SU-DHL-6 (cell line): ENCODE measurements at regions not wholly inside any gene's neighbourhood (a gene's known extent, or its start where the extent isn't known, plus 50 kb on each side); places are given as distances from the start of the nearest gene placed in this dataset.

Experiments used
- H2AFZ ChIP-seq: fragments of 200-600 bp; sonication (generic); 2 replicates; pipeline ENCODE4 v1.6.1; 2014; ENCODE audit warnings: low read depth, mild to moderate bottlenecking, moderate library complexity, mixed read lengths, antibody characterized with exemption, low read length; ENCODE audit not compliant: severe bottlenecking
- H3F3A ChIP-seq: fragments of 200-600 bp; shearing (Covaris generic); 2 replicates; pipeline ENCODE4 v1.6.0; 2016; ENCODE audit warnings: antibody characterized with exemption, mild to moderate bottlenecking; ENCODE audit not compliant: insufficient read depth
- H3K27ac ChIP-seq: fragments of 200-600 bp; sonication (generic); 2 replicates; pipeline ENCODE4 v1.5.1; 2016; ENCODE audit warnings: low read depth, mild to moderate bottlenecking, low read length, moderate library complexity, mixed read lengths
- H3K27me3 ChIP-seq: fragments of 200-600 bp; sonication (generic), shearing (Covaris generic); 2 replicates; pipeline ENCODE4 v1.6.0; 2014; ENCODE audit warnings: mild to moderate bottlenecking, low read length
- H3K36me3 ChIP-seq: fragments of 200-600 bp; sonication (generic); 2 replicates; pipeline ENCODE4 v1.6.1; 2014; ENCODE audit warnings: mild to moderate bottlenecking, low read length, mixed read lengths
- H3K4me2 ChIP-seq: fragments of 300-600, 200-600 bp; shearing (Covaris generic), sonication (generic); 2 replicates; pipeline ENCODE4 v1.6.0; 2014; ENCODE audit warnings: low read length, low read depth, mild to moderate bottlenecking; ENCODE audit not compliant: poor library complexity, severe bottlenecking
- H3K4me3 ChIP-seq: fragments of 200-600 bp; sonication (generic); 2 replicates; pipeline ENCODE4 v1.5.1; 2014; ENCODE audit warnings: antibody characterized with exemption, low read length, mild to moderate bottlenecking, mixed read lengths; ENCODE audit not compliant: insufficient read depth, poor library complexity, severe bottlenecking
- H3K79me2 ChIP-seq: fragments of 200-600 bp; sonication (generic); 2 replicates; pipeline ENCODE4 v1.6.1; 2014; ENCODE audit warnings: mild to moderate bottlenecking, low read length, moderate library complexity; ENCODE audit not compliant: insufficient read depth
- H3K9ac ChIP-seq: fragments of 200-600 bp; sonication (generic); 2 replicates; pipeline ENCODE4 v1.7.0; 2014; ENCODE audit warnings: mild to moderate bottlenecking, low read length
- H3K9me2 ChIP-seq: fragments of 200-600 bp; sonication (generic); replicated peaks from 2 replicates; pipeline ENCODE4 v1.6.1; 2014; ENCODE audit warnings: low read length; ENCODE audit not compliant: insufficient read depth
- H3K9me3 ChIP-seq: fragments of 200-600 bp; sonication (generic); 2 replicates; pipeline ENCODE4 v1.6.1; 2014; ENCODE audit warnings: low read length, mixed read lengths; ENCODE audit not compliant: insufficient read depth
- H4K20me1 ChIP-seq: fragments of 200-600 bp; sonication (generic); 2 replicates; pipeline ENCODE4 v1.6.1; 2014; ENCODE audit warnings: low read depth, mild to moderate bottlenecking, antibody characterized with exemption, low read length, moderate library complexity, mixed read lengths
- CTCF ChIP-seq: fragments of 200-600 bp; sonication (generic); IDR thresholded peaks from one replicate; pipeline ENCODE4 v1.5.1; 2017; ENCODE audit warnings: antibody characterized with exemption, mild to moderate bottlenecking, low read length, moderate library complexity; ENCODE audit not compliant: insufficient read depth, poor library complexity, severe bottlenecking
- EZH2phosphoT487 ChIP-seq: fragments of 200-600 bp; sonication (generic), shearing (Covaris generic); conservative IDR thresholded peaks from 2 replicates; pipeline ENCODE4 v1.6.1; 2018; ENCODE audit warnings: mild to moderate bottlenecking, antibody characterized with exemption, low read length, moderate library complexity, mixed read lengths

GRCh38 chr12:16881986-16882570, 276.1 kb upstream of the LMO3 start:
- H3F3A ChIP-seq: no peaks in the 10 kb centered on the region
- TF ChIP-seq CTCF (no peak), EZH2phosphoT487 (no peak)
- H4K20me1 ChIP-seq: no peaks in the 10 kb centered on the region
- H3K36me3 ChIP-seq: no peaks in the 10 kb centered on the region
- H3K9me3 ChIP-seq: no peaks in the 10 kb centered on the region
- H3K79me2 ChIP-seq: no peaks in the 10 kb centered on the region
- no peak overlapping the region for H3K4me2 ChIP-seq
- H2AFZ ChIP-seq: no peak overlapping the region
- no peak overlapping the region for H3K27ac ChIP-seq
- no peak overlapping the region for H3K9ac ChIP-seq
- H3K27me3 ChIP-seq: no peaks in the 10 kb centered on the region
- H3K9me2 ChIP-seq: no peaks in the 10 kb centered on the region
- no peak overlapping the region for H3K4me3 ChIP-seq

GRCh38 chr12:16880864-16881285, 274.9 kb upstream of the LMO3 start:
- TF ChIP-seq EZH2phosphoT487 (no peak), CTCF (no peak)
- Histone ChIP-seq H3K36me3 (no peaks in the 10 kb centered on the region), H3F3A (no peaks in the 10 kb centered on the region), H4K20me1 (no peaks in the 10 kb centered on the region), H3K27ac (no peak overlapping the region), H3K9ac (no peak overlapping the region), H3K9me2 (no peaks in the 10 kb centered on the region), H3K4me3 (no peak overlapping the region), H3K9me3 (no peaks in the 10 kb centered on the region), H2AFZ (no peak overlapping the region), H3K79me2 (no peaks in the 10 kb centered on the region), H3K27me3 (no peaks in the 10 kb centered on the region), H3K4me2 (no peak overlapping the region)

DNA sequence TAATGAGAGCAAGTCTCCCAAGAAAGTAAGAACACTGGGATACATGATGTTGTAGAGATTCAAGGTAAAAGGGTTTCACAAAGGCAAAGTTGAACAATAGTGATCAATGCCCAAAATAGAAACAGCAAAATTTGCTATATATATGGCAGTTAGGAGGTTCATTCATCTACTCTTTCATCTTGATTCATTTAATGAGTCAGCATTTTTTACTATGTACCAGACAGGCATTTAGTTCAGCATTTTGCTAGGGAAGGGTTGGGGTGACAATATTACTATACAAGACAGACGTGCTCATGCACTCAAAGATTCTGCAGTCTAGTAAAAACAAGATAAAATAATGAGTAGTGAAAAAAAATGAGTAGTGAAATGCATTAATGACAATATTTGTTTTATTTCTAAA, 264.9 kb upstream of the LMO3 start:
- Histone ChIP-seq H3K27me3 (no peaks in the 10 kb centered on the region), H2AFZ (no peak overlapping the region), H3K4me2 (no peak overlapping the region), H3K79me2 (no peaks in the 10 kb centered on the region), H3K27ac (no peak overlapping the region), H3K4me3 (no peak overlapping the region), H4K20me1 (no peaks in the 10 kb centered on the region), H3K9me3 (no peaks in the 10 kb centered on the region), H3K9ac (no peak overlapping the region), H3K9me2 (no peaks in the 10 kb centered on the region), H3F3A (no peaks in the 10 kb centered on the region), H3K36me3 (no peaks in the 10 kb centered on the region)
- TF ChIP-seq CTCF (no peak), EZH2phosphoT487 (no peak)
